GM19239 (cell line): ENCODE measurements at regions not wholly inside any gene's neighbourhood (a gene's known extent, or its start where the extent isn't known, plus 50 kb on each side); places are given as distances from the start of the nearest gene placed in this dataset.
"Not testable (repeated sequence)": the region's sequence is repeated elsewhere in the genome, so short reads cannot be mapped to it uniquely, and the experiment has no call there.

ENCODE experiments used
- DNase-seq: peaks from one replicate; pipeline ENCODE4 v3.0.0; 2011; ENCODE audit warnings: low spot score; ENCODE audit not compliant: insufficient read length
- FAIRE-seq: peaks from 2 replicates; lab custom pipeline; 2011; peaks lifted over from hg19 to GRCh38; lab: Jason Lieb, UNC

- DNase-seq (no peak), FAIRE-seq (no peak)
Measured at GRCh38 chr4:100682477-100683218, 164.8 kb upstream of the EMCN start.

- DNase-seq (no peak), FAIRE-seq (no peak)
Measured at GRCh38 chr4:100681289-100681688, 163.5 kb upstream of the EMCN start.

- FAIRE-seq (no peak), DNase-seq (no peak)
Measured at GRCh38 chr4:100679926-100680325, 162.1 kb upstream of the EMCN start.

- no peak for DNase-seq
- FAIRE-seq, result no peak
Measured at GRCh38 chr4:100674976-100675375, 157.2 kb upstream of the EMCN start.

DNA sequence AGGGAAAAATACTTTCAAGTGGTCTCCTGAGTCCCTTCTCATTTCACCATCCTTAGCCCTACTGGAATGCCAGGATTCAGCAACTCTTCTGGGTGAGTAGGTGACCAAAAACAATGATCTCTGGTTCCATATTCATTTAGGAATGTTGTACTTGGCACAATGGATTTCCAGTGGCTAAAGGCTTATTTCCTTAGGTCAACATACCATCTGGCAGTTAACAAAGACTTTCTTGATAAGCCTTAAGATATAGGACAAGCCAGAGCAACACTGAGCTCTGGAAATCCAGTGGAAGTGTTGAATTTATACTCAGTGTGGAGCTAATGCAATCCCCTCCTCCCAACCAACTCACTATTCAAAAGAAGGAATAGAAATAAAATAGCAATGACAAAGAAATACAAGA lies 139.4 kb upstream of the EMCN start:
- FAIRE-seq (no peak), DNase-seq (no peak)

DNA sequence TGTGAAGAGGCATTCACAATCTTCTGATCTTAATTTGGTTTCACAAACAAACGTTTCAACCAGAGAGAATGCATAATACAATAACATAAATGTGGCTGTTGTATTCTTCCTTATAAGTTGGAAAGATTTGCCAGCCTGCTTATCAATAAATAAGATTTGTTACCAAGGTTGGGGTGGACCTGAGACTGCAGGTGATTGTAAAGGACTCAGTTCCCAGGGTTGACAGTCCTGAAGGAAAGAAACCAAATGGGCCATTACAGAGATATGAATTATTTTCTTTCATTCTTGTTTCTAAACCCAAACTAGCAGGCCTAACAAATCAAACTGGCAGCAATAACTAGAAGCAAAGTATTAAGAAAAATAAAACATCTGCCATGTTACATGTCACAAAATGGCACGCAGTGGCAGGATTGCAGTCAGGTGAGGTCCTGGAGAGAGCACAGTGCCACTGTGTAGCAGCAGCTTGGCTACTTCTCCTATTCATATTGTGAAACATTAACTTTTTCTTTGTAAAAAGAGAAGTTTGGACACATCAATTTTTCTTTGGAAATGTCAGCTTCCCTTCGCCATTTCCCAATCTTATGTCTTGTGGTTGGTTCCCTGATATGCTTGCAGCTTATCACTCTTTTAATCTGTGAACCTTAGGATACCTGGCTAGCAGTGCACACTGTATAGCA lies 133.8 kb upstream of the EMCN start:
- FAIRE-seq, result no peak
- no peak for DNase-seq

DNA sequence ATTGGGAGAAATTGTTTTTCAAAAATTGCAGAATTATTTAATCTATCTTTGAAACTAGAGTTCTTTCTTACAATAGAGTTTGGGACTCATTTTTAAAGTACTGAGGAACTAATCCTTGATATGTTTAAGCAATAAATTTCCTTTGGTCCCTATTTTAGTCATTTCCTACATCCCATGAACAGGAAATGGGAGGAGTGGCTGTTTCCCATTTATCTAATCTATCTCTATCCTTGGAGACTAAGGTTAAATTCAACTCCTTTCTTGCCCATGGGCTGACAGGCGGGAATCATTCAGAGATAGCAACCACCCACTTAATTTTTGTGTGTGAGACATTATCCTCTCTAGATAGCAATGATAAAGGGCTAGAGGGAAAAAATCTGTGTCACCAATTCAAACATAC lies 131.6 kb upstream of the EMCN start:
- no peak for DNase-seq
- FAIRE-seq, result no peak

- FAIRE-seq, result no peak
- no peak for DNase-seq
Measured at GRCh38 chr4:100644150-100644549, 126.3 kb upstream of the EMCN start.

DNA sequence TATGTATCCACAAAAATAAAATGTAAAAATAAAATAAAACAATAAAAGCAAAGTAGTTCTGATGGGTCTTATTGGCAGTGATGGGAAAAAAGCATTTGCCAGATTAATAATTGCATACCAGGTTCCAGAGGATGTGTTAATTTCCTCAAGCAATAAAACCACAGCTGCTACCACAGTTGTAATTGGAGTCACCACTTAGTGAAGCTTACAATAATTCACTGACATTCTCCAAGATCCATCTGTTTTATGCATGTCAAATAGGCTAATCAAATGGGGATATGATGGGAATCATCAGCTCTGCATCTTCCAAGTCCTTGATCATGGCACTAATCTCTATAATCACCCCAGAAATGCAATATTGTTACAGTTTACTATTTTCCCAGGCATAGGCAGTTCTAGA lies 123.5 kb upstream of the EMCN start:
- DNase-seq, result no peak
- FAIRE-seq, result no peak

DNA sequence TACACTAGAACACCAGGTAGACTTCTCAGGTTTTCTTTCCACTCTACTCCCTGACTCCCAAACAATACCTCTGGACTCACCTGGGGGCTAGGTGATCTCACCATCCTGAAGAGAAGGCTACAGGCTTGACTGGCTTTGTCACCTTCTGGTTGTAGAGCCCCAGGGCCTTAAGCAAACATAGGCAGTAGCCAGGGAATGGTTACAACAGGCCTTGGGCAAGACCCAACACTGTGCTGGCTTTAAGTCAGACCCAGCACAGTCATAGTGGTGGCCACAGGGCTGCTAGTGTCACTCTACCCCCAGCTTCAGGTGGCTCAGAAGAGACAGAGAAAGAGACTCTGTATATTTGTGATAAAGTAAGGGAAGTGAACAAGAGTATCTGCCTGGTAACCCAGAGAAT lies 118.1 kb upstream of the EMCN start:
- no peak for DNase-seq
- FAIRE-seq, result no peak

DNA sequence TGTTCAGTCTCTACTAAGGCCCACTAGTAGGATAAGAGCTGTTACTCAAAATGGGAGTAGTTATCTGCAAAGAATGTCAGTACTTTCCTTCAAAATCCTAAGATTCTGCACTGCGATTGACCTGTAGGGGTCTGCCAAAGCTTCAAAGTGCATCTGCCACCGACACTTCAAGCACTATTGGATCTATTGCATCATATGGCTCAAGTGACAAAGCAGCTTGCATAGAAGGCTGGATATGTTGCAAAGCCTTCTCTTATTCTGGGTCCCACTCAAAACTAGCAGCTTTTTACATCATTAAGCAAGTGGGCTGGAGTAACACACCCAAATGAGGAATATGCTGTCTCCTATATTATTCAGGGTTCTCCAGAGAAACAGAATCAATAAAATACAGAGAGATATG lies 115.4 kb upstream of the EMCN start:
- DNase-seq (no peak), FAIRE-seq (no peak)

DNA sequence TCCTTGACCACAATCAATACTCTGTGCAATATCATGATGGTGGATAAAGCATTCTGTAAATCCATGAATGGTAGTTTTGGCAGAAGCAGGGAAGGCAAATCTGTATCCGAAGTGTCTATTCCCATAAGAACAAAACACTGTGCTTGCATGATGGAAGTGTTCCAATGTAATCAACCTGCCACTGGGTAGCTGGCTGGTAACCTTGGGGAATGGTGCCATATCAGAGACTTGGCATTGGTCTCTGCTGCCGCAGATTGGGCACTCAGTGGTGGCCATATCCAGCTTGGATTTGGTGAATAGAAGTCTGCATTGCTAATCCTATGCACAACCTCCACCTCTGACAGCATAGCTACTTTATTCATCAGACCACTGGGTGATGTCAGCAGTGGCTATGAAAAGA lies 114.3 kb upstream of the EMCN start:
- DNase-seq, result no peak
- no peak for FAIRE-seq

DNA sequence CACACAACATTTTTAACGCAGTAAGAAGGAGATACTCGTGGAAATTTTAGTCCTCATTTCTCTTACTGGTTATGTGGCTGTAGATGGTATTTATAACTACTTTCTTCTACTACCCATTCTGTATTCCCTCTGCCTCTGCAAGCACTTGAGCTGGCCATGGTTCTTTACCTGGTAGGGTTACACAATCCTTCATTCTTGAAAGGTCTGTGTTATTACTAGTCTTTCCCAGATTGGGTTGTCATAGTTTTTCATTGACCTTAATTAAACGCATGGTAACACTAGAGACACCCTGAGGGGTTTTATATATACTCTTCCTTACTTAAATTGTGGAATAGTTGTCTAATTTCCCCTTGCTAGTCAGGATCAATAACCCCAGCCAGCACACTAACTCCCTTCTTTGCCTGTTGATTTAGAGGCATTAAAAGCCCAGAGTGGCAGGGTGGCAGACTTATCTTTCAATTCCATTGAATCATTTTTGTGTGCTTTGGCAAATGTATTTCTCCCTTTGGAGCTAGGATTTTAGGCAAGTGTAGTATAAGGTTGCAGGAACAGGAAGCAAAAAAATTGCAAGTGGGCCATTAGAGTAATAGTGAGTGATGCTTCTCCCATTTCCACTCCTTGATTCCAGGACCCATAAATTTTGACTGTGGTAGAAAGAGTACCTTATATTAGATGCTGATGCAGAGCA lies 113.6 kb upstream of the EMCN start:
- FAIRE-seq, result no peak
- DNase-seq, result no peak

DNA sequence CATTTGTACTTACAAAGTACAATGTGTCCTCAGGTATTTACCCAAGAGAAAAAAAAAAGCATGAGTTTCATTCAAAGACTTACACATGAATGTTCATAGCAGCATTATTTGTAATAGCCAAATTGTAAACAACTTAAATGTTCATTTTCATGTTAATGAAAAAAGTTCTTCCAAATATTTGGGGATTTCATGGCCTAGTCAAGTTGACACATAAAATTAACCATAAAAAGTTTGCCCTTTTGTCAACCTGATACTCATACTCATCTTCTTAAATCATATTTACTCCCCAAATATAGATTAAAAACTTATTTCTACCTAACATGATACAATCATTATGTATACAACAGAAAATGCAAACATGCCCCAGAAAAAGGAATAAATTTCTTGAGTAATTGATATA lies 112.5 kb upstream of the EMCN start:
- FAIRE-seq, result no peak
- no peak for DNase-seq

DNA sequence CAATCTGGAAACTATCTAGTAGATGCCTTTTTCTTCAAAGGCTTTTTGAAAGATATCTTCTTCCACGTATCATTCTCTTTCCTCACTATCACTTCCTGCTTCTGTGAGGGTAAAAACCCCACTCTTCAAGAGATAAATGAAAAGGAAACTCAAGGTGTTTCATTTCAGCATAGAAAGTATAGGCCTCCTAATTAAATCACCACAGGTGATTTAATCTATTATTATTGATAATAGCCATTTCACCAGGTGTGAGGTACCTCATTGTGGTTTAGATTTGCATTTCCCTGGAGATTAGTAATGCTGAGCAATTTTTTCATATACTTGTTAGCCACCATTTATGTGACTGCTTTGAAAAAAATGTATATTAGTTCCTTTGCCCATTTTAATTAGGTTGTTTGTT lies 92.0 kb upstream of the EMCN start:
- DNase-seq (no peak), FAIRE-seq (peak; percentile 64)

DNA sequence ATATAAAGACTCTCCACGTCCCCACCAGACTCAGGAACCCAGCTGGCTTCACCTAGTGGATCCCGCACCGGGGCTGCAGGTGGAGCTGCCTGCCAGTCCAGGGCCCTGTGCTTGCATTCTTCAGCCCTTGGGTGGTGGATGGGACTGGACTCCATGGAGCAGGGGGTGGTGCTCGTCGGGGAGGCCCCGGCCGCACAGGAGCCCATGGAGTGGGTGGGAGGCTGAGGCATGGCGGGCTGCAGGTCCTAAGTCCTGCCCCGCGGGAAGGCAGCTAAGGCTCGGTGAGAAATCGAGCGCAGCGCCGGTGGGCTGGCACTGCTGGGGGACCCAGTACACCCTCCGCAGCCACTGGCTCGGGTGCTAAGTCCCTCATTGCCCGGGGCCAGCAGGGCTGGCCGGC lies 90.8 kb upstream of the EMCN start:
- FAIRE-seq, result not testable (repeated sequence)

GRCh38 chr4:100605144-100605543 lies 87.3 kb upstream of the EMCN start:
- no peak for FAIRE-seq
- DNase-seq, result no peak

More for the DNA sequence above, 90.8 kb upstream of the EMCN start:
- DNase-seq, result not testable (repeated sequence)

GRCh38 chr4:100593935-100594334 lies 76.1 kb upstream of the EMCN start:
- FAIRE-seq (no peak), DNase-seq (no peak)

DNA sequence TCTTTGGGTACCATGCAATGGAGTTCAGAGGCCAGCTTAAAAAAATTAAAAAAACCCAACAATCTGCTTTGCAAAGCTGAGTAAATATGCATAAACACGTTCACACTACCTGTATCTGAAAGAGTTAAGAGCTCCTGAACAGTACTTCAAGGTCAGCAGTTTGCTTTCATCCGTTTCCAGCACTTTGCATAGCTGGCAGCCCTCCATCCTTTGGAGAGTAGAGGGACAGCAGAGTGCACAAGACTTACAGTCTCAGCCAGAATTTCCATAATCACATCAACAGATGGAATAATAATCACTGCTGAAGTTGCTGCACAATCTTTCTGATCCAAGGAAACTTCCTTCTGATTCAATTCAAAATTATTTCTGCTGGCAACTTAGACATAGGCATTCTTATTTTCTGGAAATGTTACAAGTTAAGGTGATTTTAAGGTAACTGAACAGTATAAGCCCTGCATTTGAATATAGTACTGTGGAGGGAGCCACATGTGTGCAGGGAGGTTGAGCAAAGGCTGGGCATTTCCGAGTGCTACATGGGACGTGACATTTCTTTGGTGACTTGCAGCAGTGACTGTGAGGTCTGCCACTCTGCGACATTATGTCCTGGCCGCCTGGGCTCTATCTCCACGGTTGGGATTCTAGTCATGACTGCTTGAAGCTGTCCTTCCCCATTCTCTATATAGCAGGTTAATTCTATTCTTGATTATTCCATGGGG lies 73.5 kb upstream of the EMCN start:
- FAIRE-seq, result no peak

GRCh38 chr4:100590325-100590724 lies 72.5 kb upstream of the EMCN start:
- no peak for FAIRE-seq

More for the DNA sequence above, 73.5 kb upstream of the EMCN start:
- no peak for DNase-seq

GRCh38 chr4:100588076-100588475 lies 70.3 kb upstream of the EMCN start:
- DNase-seq, result no peak
- no peak for FAIRE-seq

More at GRCh38 chr4:100590325-100590724, 72.5 kb upstream of the EMCN start:
- no peak for DNase-seq
